ENCODE measurements at regions not wholly inside any gene's neighbourhood (a gene's known extent, or its start where the extent isn't known, plus 50 kb on each side); places are given as distances from the start of the nearest gene placed in this dataset.
A peak's percentile ranks its signal among the peaks of the same experiment; 100 is the strongest.

- no peak for TF ChIP-seq CBX2 (IDR thresholded peaks at IDR 0.05; ENCODE audit: low read depth, low read length)
- TF ChIP-seq CBX2 (CRISPR knock-in tag; IDR thresholded peaks at IDR 0.05; ENCODE audit: low read depth) = no peak
- no peak for TF ChIP-seq CSRNP1 (CRISPR knock-in tag; IDR thresholded peaks at IDR 0.05)
These were observed 358.8 kb upstream of the CDH5 start (continued) for GRCh38 chr16:66007717-66008116.

- H3K9ac ChIP-seq (ENCODE audit: insufficient read depth, low read depth, low read length) = no peak overlapping the region
- no peak overlapping the region for H3K27ac ChIP-seq (ENCODE audit: extremely low read length, insufficient read depth, low read length)
- POLR2A ChIA-PET = no interaction called here
- no peak for TF ChIP-seq HNRNPLL (IDR thresholded peaks at IDR 0.05; ENCODE audit: low read depth, low read length, poor library complexity, severe bottlenecking)
- peak; percentile 39; the same call in 1 of the 2 replicates for TF ChIP-seq RAD51 (IDR thresholded peaks at IDR 0.05; ENCODE audit: borderline replicate concordance)
- CTCF ChIA-PET (ENCODE audit: low intra/inter-chr PET ratio, low total read pairs) = no interaction called here
- no peak overlapping the region for H2AFZ ChIP-seq (ENCODE audit: low read length)
- H3K79me2 ChIP-seq (ENCODE audit: insufficient read depth, low read length) = no peaks in the 10 kb centered on the region
- FAIRE-seq (no peak), DNase-seq (ENCODE audit: low spot score) (no peak), ATAC-seq (no peak)
- no peak overlapping the region for H3K4me3 ChIP-seq (replicated peaks in 1 of 3; ENCODE audit: insufficient read depth in 1 of 3, low read depth in 2 of 3, low read length in 3 of 3)
- in situ Hi-C loops (cut with HindIII; ENCODE audit: extremely low pct_ligation_motif_present, low pct_unique_long_range_greater_than_20kb) (no loop called here), intact Hi-C loops (cut with micrococcal nuclease; ENCODE audit: unreplicated experiment) (no loop called here)
- no peaks in the 10 kb centered on the region; a peak in 1 of 5 replicates for H3K27me3 ChIP-seq (ENCODE audit: control insufficient read depth in 1 of 2, insufficient read depth in 2 of 2, low read length in 2 of 2)
- H3K4me1 ChIP-seq (ENCODE audit: insufficient read depth, low read length) = no peaks in the 10 kb centered on the region
- no TSS peak for BruUV-seq (replicated peaks)
- no peaks in the 10 kb centered on the region for H3K9me3 ChIP-seq (ENCODE audit: low read length)
- no peaks in the 10 kb centered on the region for H3K36me3 ChIP-seq (replicated peaks in 1 of 2; ENCODE audit: control insufficient read depth in 1 of 2, insufficient read depth in 2 of 2, low read length in 2 of 2)
- no peaks in the 10 kb centered on the region for H4K20me1 ChIP-seq (ENCODE audit: insufficient read depth, low read length)
- no peak overlapping the region for H3K4me2 ChIP-seq (ENCODE audit: low read depth, low read length)
- WGBS (ENCODE audit: low lambda C conversion rate) = under 1% methylated on average over 9 of the region's 9 CpGs
These were observed 360.0 kb upstream of the CDH5 start for GRCh38 chr16:66006485-66006884.

GRCh38 chr16:66004699-66005098 lies 361.8 kb upstream of the CDH5 start:
- POLR2A ChIA-PET = no interaction called here
- no peak for TF ChIP-seq ZNF879 (CRISPR knock-in tag; IDR thresholded peaks at IDR 0.05)
- no peak for TF ChIP-seq MAFK (conservative IDR thresholded peaks at IDR 0.05 in 1 of 2, IDR thresholded peaks at IDR 0.05 in 1 of 2; ENCODE audit: low read length in 2 of 2)
- no peak for TF ChIP-seq GMEB1 (CRISPR knock-in tag; IDR thresholded peaks at IDR 0.05; ENCODE audit: borderline replicate concordance)
- TF ChIP-seq ZNF672 (CRISPR knock-in tag; IDR thresholded peaks at IDR 0.05) = no peak
- TF ChIP-seq, protein P1, sequence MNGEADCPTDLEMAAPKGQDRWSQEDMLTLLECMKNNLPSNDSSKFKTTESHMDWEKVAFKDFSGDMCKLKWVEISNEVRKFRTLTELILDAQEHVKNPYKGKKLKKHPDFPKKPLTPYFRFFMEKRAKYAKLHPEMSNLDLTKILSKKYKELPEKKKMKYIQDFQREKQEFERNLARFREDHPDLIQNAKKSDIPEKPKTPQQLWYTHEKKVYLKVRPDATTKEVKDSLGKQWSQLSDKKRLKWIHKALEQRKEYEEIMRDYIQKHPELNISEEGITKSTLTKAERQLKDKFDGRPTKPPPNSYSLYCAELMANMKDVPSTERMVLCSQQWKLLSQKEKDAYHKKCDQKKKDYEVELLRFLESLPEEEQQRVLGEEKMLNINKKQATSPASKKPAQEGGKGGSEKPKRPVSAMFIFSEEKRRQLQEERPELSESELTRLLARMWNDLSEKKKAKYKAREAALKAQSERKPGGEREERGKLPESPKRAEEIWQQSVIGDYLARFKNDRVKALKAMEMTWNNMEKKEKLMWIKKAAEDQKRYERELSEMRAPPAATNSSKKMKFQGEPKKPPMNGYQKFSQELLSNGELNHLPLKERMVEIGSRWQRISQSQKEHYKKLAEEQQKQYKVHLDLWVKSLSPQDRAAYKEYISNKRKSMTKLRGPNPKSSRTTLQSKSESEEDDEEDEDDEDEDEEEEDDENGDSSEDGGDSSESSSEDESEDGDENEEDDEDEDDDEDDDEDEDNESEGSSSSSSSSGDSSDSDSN (CRISPR knock-in tag; IDR thresholded peaks at IDR 0.05) = no peak
- no peak for TF ChIP-seq ZZZ3 (CRISPR knock-in tag; IDR thresholded peaks at IDR 0.05; ENCODE audit: borderline replicate concordance)
- TF ChIP-seq ZNF547 (CRISPR knock-in tag; IDR thresholded peaks at IDR 0.05) = no peak

More at GRCh38 chr16:66004699-66005098, 361.8 kb upstream of the CDH5 start:
- Histone ChIP-seq H3K79me2 (ENCODE audit: insufficient read depth, low read length) (no peaks in the 10 kb centered on the region), H3K27ac (ENCODE audit: extremely low read length, insufficient read depth, low read length) (no peak overlapping the region), H3K4me3 (replicated peaks in 1 of 3; ENCODE audit: insufficient read depth in 1 of 3, low read depth in 2 of 3, low read length in 3 of 3) (no peak overlapping the region), H3K4me1 (ENCODE audit: insufficient read depth, low read length) (no peaks in the 10 kb centered on the region), H3K36me3 (replicated peaks in 1 of 2; ENCODE audit: control insufficient read depth in 1 of 2, insufficient read depth in 2 of 2, low read length in 2 of 2) (no peaks in the 10 kb centered on the region), H4K20me1 (ENCODE audit: insufficient read depth, low read length) (no peaks in the 10 kb centered on the region), H3K9me3 (ENCODE audit: low read length) (no peaks in the 10 kb centered on the region), H2AFZ (ENCODE audit: low read length) (no peak overlapping the region), H3K27me3 (ENCODE audit: control insufficient read depth in 1 of 2, insufficient read depth in 2 of 2, low read length in 2 of 2) (peaks cover 0 to 7% of the 10 kb centered on the region in 2 experiments; a peak in 1 of 5 replicates), H3K4me2 (ENCODE audit: low read depth, low read length) (no peak overlapping the region), H3K9ac (ENCODE audit: insufficient read depth, low read depth, low read length) (no peak overlapping the region)
- 2% methylated on average over 3 of the region's 3 CpGs for WGBS (ENCODE audit: low lambda C conversion rate)
- BruUV-seq (replicated peaks) = no TSS peak
- in situ Hi-C loops (cut with HindIII; ENCODE audit: extremely low pct_ligation_motif_present, low pct_unique_long_range_greater_than_20kb) = no loop called here
- ATAC-seq = no peak
- intact Hi-C loops (cut with micrococcal nuclease; ENCODE audit: unreplicated experiment) = no loop called here
- FAIRE-seq = no peak
- DNase-seq (ENCODE audit: low spot score) = no peak
- CTCF ChIA-PET (ENCODE audit: low intra/inter-chr PET ratio, low total read pairs) = no interaction called here
